Mesendoderm (in vitro differentiated cells): ENCODE measurements at regions not wholly inside any gene's neighbourhood (a gene's known extent, or its start where the extent isn't known, plus 50 kb on each side); places are given as distances from the start of the nearest gene placed in this dataset.

Experiments
- DNase-seq: peaks from one replicate; pipeline ENCODE4 v3.0.0; 2013
- H2AK5ac ChIP-seq: 2 replicates; pipeline ENCODE4 v1.6.1; 2013; ENCODE audit warnings: low read length, inconsistent platforms
- H2BK120ac ChIP-seq: 2 replicates; pipeline ENCODE4 v1.6.1; 2013; ENCODE audit warnings: low read depth, mild to moderate bottlenecking, low read length, moderate library complexity, mixed read lengths
- H2BK15ac ChIP-seq: replicated peaks from 2 replicates; pipeline ENCODE4 v1.6.1; 2013; ENCODE audit warnings: low read depth, mild to moderate bottlenecking, moderate library complexity
- H2BK5ac ChIP-seq: 2 replicates; pipeline ENCODE4 v1.6.1; 2013; ENCODE audit warnings: low read length, inconsistent platforms
- H3K18ac ChIP-seq: 2 replicates; pipeline ENCODE4 v1.6.1; 2013; ENCODE audit warnings: mild to moderate bottlenecking, low read length, mixed read lengths
- H3K23ac ChIP-seq: one replicate; pipeline ENCODE4 v1.6.1; 2013; ENCODE audit warnings: low read length
- H3K27ac ChIP-seq: 2 replicates; pipeline ENCODE4 v1.5.1; 2013; ENCODE audit warnings: low read depth, mild to moderate bottlenecking, inconsistent platforms, low read length, moderate library complexity
- H3K27me3 ChIP-seq: 2 replicates; pipeline ENCODE4 v1.6.1; 2013; ENCODE audit warnings: low read length, control low read depth, mild to moderate bottlenecking, inconsistent platforms; ENCODE audit not compliant: insufficient read depth, poor library complexity
- H3K36me3 ChIP-seq: 2 replicates; pipeline ENCODE4 v1.6.1; 2013; ENCODE audit warnings: low read length, inconsistent platforms; ENCODE audit not compliant: control insufficient read depth, insufficient read depth
- H3K4ac ChIP-seq: one replicate; pipeline ENCODE4 v1.6.1; 2013; ENCODE audit warnings: low read depth, mild to moderate bottlenecking, low read length, moderate library complexity
- H3K4me1 ChIP-seq: 2 replicates; pipeline ENCODE4 v1.6.1; 2013; ENCODE audit warnings: low read depth, low read length, inconsistent platforms; ENCODE audit not compliant: control insufficient read depth
- H3K4me2 ChIP-seq: 2 replicates; pipeline ENCODE4 v1.6.1; 2013; ENCODE audit warnings: low read length
- H3K4me3 ChIP-seq: 2 replicates; pipeline ENCODE4 v1.5.1; 2013; ENCODE audit warnings: mild to moderate bottlenecking, low read length
- H3K56ac ChIP-seq: one replicate; pipeline ENCODE4 v1.6.1; 2013; ENCODE audit warnings: low read length
- H3K79me1 ChIP-seq: 2 replicates; pipeline ENCODE4 v1.6.1; 2013; ENCODE audit warnings: low read length, inconsistent platforms
- H3K79me2 ChIP-seq: 2 replicates; pipeline ENCODE4 v1.6.1; 2013; ENCODE audit warnings: mild to moderate bottlenecking, low read length; ENCODE audit not compliant: control insufficient read depth, insufficient read depth
- H3K9ac ChIP-seq: 2 replicates; pipeline ENCODE4 v1.6.1; 2013; ENCODE audit warnings: low read length, inconsistent platforms
- H4K5ac ChIP-seq: one replicate; pipeline ENCODE4 v1.6.1; 2013; ENCODE audit warnings: low read length
- H4K8ac ChIP-seq: one replicate; pipeline ENCODE4 v1.6.1; 2013; ENCODE audit warnings: low read depth, mild to moderate bottlenecking, control low read depth, low read length, moderate library complexity
- WGBS: extraction: QIAGEN DNeasy Blood & Tissue Kit; methylation state at CpG from one replicate; pipeline ENCODE4 v1.1.7; 2013; ENCODE audit warnings: low lambda C conversion rate, missing lambda C conversion rate; ENCODE audit not compliant: insufficient coverage; ENCODE audit errors: extremely low coverage; 5-methylcytosine and 5-hydroxymethylcytosine counted together

- H3K27ac ChIP-seq, result no peak overlapping the region
- no peak overlapping the region for H3K4ac ChIP-seq
- no peaks in the 10 kb centered on the region for H3K27me3 ChIP-seq
- no peak overlapping the region for H3K4me3 ChIP-seq
- peak; percentile 60 for DNase-seq
- no peak overlapping the region for H2AK5ac ChIP-seq
- WGBS, result no CpG with 5 or more reads among the region's 6 CpGs
- H2BK15ac ChIP-seq, result no peak overlapping the region
- H3K79me1 ChIP-seq, result no peaks in the 10 kb centered on the region
- H3K79me2 ChIP-seq, result no peaks in the 10 kb centered on the region
- H4K8ac ChIP-seq, result no peak overlapping the region
- H3K56ac ChIP-seq, result no peak overlapping the region
- H3K36me3 ChIP-seq, result no peaks in the 10 kb centered on the region
- no peak overlapping the region for H3K4me2 ChIP-seq
- no peak overlapping the region for H2BK5ac ChIP-seq
- no peak overlapping the region for H3K18ac ChIP-seq
- no peak overlapping the region for H3K23ac ChIP-seq
- H2BK120ac ChIP-seq, result no peak overlapping the region
- peaks cover 2% of the 10 kb centered on the region for H3K4me1 ChIP-seq
- H4K5ac ChIP-seq, result no peak overlapping the region
- no peak overlapping the region for H3K9ac ChIP-seq
Observed at GRCh38 chr9:86893811-86894490, 53.4 kb downstream of the GAS1 start.

GRCh38 chr9:86892576-86892975 is 54.7 kb downstream of the GAS1 start:
- H3K4ac ChIP-seq, result no peak overlapping the region
- H2BK15ac ChIP-seq, result no peak overlapping the region
- no peak overlapping the region for H3K56ac ChIP-seq
- H4K5ac ChIP-seq, result no peak overlapping the region
- no peak overlapping the region for H3K9ac ChIP-seq
- no peaks in the 10 kb centered on the region for H3K36me3 ChIP-seq
- no peak overlapping the region for H3K18ac ChIP-seq
- H3K27ac ChIP-seq, result no peak overlapping the region
- no peak overlapping the region for H3K23ac ChIP-seq
- peaks cover 2% of the 10 kb centered on the region for H3K4me1 ChIP-seq
- H3K4me2 ChIP-seq, result no peak overlapping the region
- H2BK5ac ChIP-seq, result no peak overlapping the region
- no peak overlapping the region for H2AK5ac ChIP-seq
- no peak overlapping the region for H3K4me3 ChIP-seq
- no peaks in the 10 kb centered on the region for H3K79me1 ChIP-seq
- no peak overlapping the region for H4K8ac ChIP-seq
- H3K79me2 ChIP-seq, result no peaks in the 10 kb centered on the region
- H3K27me3 ChIP-seq, result no peaks in the 10 kb centered on the region
- WGBS, result no CpG with 5 or more reads among the region's 3 CpGs
- no peak overlapping the region for H2BK120ac ChIP-seq
- peak; percentile 69 for DNase-seq

DNA sequence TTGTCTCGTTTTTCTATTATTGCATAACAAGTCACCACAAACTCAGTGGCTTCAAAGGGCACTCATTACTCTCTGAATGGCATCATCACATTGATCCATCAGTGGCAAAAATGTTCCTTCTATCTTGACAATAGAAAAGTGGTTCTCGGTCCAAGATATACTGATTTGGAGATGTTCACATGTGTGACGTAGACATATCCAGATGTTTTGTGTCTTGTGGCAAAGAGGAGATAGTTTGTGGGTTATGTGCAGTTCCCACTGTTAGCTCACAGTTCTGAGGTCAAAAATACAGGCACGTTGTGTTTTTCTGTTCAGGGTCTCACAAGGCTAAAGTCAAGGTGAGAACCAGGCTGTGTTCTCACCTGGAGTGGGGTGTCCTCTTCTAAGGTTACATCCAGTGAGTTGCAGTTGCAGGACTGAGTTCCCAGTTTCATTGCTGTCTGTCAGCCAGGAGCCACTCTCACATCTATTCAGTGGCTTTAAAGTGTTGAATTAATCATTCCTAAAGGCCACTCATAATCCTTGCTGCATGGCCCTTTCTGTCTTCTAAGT is 55.3 kb downstream of the GAS1 start:
- no peak for DNase-seq
- Histone ChIP-seq H4K5ac (no peak overlapping the region), H3K27ac (no peak overlapping the region), H3K27me3 (no peaks in the 10 kb centered on the region), H3K4ac (no peak overlapping the region), H2BK5ac (no peak overlapping the region), H3K4me2 (no peak overlapping the region), H2AK5ac (no peak overlapping the region), H3K4me3 (no peak overlapping the region), H3K36me3 (no peaks in the 10 kb centered on the region), H2BK120ac (no peak overlapping the region), H2BK15ac (no peak overlapping the region), H3K79me2 (no peaks in the 10 kb centered on the region), H4K8ac (no peak overlapping the region), H3K56ac (no peak overlapping the region), H3K79me1 (no peaks in the 10 kb centered on the region), H3K23ac (no peak overlapping the region), H3K18ac (no peak overlapping the region), H3K9ac (no peak overlapping the region), H3K4me1 (peaks cover 2% of the 10 kb centered on the region)
- no CpG with 5 or more reads among the region's 4 CpGs for WGBS

- H2BK120ac ChIP-seq, result no peak overlapping the region
- H3K79me2 ChIP-seq, result no peaks in the 10 kb centered on the region
- H3K9ac ChIP-seq, result no peak overlapping the region
- no peaks in the 10 kb centered on the region for H3K36me3 ChIP-seq
- DNase-seq, result no peak
- no peak overlapping the region for H4K5ac ChIP-seq
- no peak overlapping the region for H2AK5ac ChIP-seq
- WGBS, result no CpG with 5 or more reads among the region's 3 CpGs
- no peak overlapping the region for H3K27ac ChIP-seq
- H2BK15ac ChIP-seq, result no peak overlapping the region
- no peak overlapping the region for H3K4me2 ChIP-seq
- no peak overlapping the region for H3K56ac ChIP-seq
- H3K79me1 ChIP-seq, result no peaks in the 10 kb centered on the region
- H3K4me3 ChIP-seq, result no peak overlapping the region
- H3K23ac ChIP-seq, result no peak overlapping the region
- no peak overlapping the region for H2BK5ac ChIP-seq
- no peak overlapping the region for H3K4ac ChIP-seq
- H3K18ac ChIP-seq, result no peak overlapping the region
- no peak overlapping the region for H4K8ac ChIP-seq
- no peaks in the 10 kb centered on the region for H3K27me3 ChIP-seq
- H3K4me1 ChIP-seq, result peaks cover 4% of the 10 kb centered on the region
Observed at GRCh38 chr9:86891091-86891490, 56.2 kb downstream of the GAS1 start.

DNA sequence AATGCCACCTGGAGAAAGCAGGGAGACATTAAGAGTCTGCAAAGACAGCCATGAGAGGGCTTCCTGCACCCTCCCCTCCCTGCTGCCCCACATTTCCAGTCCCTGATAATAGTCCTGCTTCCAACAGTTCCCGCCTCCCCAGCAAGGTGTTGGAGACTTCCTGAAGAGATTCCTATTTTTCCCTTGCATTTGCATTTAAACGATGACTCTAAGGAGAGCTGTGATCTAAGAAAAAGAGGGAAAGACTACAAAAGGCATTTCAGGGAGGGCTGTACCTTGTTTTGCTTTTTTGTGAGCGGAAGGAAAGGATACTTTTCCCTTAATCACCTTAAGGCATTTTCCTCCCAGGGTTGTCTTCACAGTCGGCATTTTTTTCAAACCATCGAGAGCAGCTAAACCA is 62.1 kb downstream of the GAS1 start:
- no peak overlapping the region for H3K4me2 ChIP-seq
- WGBS, result no CpG with 5 or more reads among the region's 5 CpGs
- no peak overlapping the region for H4K8ac ChIP-seq
- no peaks in the 10 kb centered on the region for H3K79me1 ChIP-seq
- DNase-seq, result peak; percentile 59
- H3K27me3 ChIP-seq, result no peaks in the 10 kb centered on the region
- no peak overlapping the region for H3K4me3 ChIP-seq
- H3K36me3 ChIP-seq, result no peaks in the 10 kb centered on the region
- H3K4ac ChIP-seq, result peak overlapping the region; percentile 27
- no peak overlapping the region for H2BK15ac ChIP-seq
- H3K56ac ChIP-seq, result peak overlapping the region; percentile 1
- no peaks in the 10 kb centered on the region for H3K79me2 ChIP-seq
- no peak overlapping the region for H3K27ac ChIP-seq
- H2BK5ac ChIP-seq, result no peak overlapping the region
- H3K18ac ChIP-seq, result no peak overlapping the region
- H3K23ac ChIP-seq, result no peak overlapping the region
- H3K4me1 ChIP-seq, result peaks cover 1% of the 10 kb centered on the region
- H3K9ac ChIP-seq, result no peak overlapping the region
- H2AK5ac ChIP-seq, result no peak overlapping the region
- no peak overlapping the region for H4K5ac ChIP-seq
- H2BK120ac ChIP-seq, result no peak overlapping the region
